ENCODE measurements at regions not wholly inside any gene's neighbourhood (a gene's known extent, or its start where the extent isn't known, plus 50 kb on each side); places are given as distances from the start of the nearest gene placed in this dataset.
A peak's percentile ranks its signal among the peaks of the same experiment; 100 is the strongest.

DNA sequence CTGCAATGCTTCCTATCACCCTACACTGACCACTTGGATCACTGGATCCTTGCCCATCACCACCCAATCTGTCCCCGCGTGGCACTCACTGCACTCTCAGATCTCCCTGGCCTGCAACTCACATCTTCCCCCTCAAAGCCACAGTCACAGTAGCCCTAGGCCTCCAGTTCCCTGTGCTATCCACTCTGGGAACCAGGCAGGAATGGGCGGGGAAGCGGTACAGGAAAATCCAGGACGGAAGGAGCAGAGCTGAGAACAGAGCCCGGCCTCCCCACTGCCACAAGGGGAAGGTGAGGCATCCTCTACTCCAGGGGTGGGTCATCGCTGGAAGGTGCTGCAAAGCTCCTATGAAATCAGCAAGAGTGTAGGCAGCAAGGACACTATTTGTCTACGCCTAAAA, 102.6 kb downstream of the ESM1 start:
- TF ChIP-seq CTCF (conservative IDR thresholded peaks at IDR 0.05; ENCODE audit: low read depth, low read length) (no peak), EZH2phosphoT487 (IDR thresholded peaks at IDR 0.05; ENCODE audit: borderline replicate concordance, low read length) (no peak)
- Histone ChIP-seq H3K9ac (ENCODE audit: low read length) (no peak overlapping the region), H3K4me1 (ENCODE audit: insufficient read depth, low read length) (peaks cover 6% of the 10 kb centered on the region), H3K9me2 (replicated peaks; ENCODE audit: low read length) (no peaks in the 10 kb centered on the region), H4K20me1 (ENCODE audit: low read length) (no peaks in the 10 kb centered on the region), H2AFZ (ENCODE audit: low read length) (no peak overlapping the region), H3K79me2 (ENCODE audit: low read length) (no peaks in the 10 kb centered on the region), H3K4me2 (ENCODE audit: low read length) (no peak overlapping the region), H3K27me3 (ENCODE audit: low read length) (no peaks in the 10 kb centered on the region), H3F3A (ENCODE audit: low read length, unreplicated experiment) (no peaks in the 10 kb centered on the region), H3K27ac (ENCODE audit: low read length) (no peak overlapping the region), H3K4me3 (ENCODE audit: low read length) (no peak overlapping the region), H3K36me3 (ENCODE audit: low read depth, low read length) (no peaks in the 10 kb centered on the region), H3K9me3 (ENCODE audit: low read length) (no peaks in the 10 kb centered on the region)
- ATAC-seq, result no peak
- intact Hi-C loops (cut with micrococcal nuclease), result no loop called here
- DNase-seq, result no peak
- ChIA-PET CTCF (no interaction called here), POLR2A (ENCODE audit: unreplicated experiment) (no interaction called here)
- BruUV-seq (replicated peaks), result no TSS peak

GRCh38 chr5:54882101-54882500, 103.3 kb downstream of the ESM1 start:
- H3K9me3 ChIP-seq (ENCODE audit: low read length), result no peaks in the 10 kb centered on the region
- no peaks in the 10 kb centered on the region for H3K79me2 ChIP-seq (ENCODE audit: low read length)
- no TSS peak for BruUV-seq (replicated peaks)
- DNase-seq (peak; percentile 35), ATAC-seq (no peak)
- H3K36me3 ChIP-seq (ENCODE audit: low read depth, low read length), result no peaks in the 10 kb centered on the region
- H3K9ac ChIP-seq (ENCODE audit: low read length), result no peak overlapping the region
- intact Hi-C loops (cut with micrococcal nuclease), result no loop called here
- POLR2A ChIA-PET (ENCODE audit: unreplicated experiment), result no interaction called here
- TF ChIP-seq CTCF (conservative IDR thresholded peaks at IDR 0.05; ENCODE audit: low read depth, low read length), result no peak
- no peak for TF ChIP-seq EZH2phosphoT487 (IDR thresholded peaks at IDR 0.05; ENCODE audit: borderline replicate concordance, low read length)
- TF ChIP-seq EZH2 (IDR thresholded peaks at IDR 0.05; ENCODE audit: low read length, unreplicated experiment), result no peak
- no peak overlapping the region for H3K4me2 ChIP-seq (ENCODE audit: low read length)
- no peaks in the 10 kb centered on the region for H3K9me2 ChIP-seq (replicated peaks; ENCODE audit: low read length)
- CTCF ChIA-PET, result no interaction called here
- H3K27ac ChIP-seq (ENCODE audit: low read length), result peak overlapping the region; percentile 67
- no peak overlapping the region for H2AFZ ChIP-seq (ENCODE audit: low read length)
- peaks cover 6% of the 10 kb centered on the region for H3K4me1 ChIP-seq (ENCODE audit: insufficient read depth, low read length)
- H4K20me1 ChIP-seq (ENCODE audit: low read length), result no peaks in the 10 kb centered on the region
- no peaks in the 10 kb centered on the region for H3F3A ChIP-seq (ENCODE audit: low read length, unreplicated experiment)
- no peaks in the 10 kb centered on the region for H3K27me3 ChIP-seq (ENCODE audit: low read length)
- H3K4me3 ChIP-seq (ENCODE audit: low read length), result no peak overlapping the region

- CTCF ChIA-PET, result no interaction called here
- peak; percentile 51 for ATAC-seq
- no TSS peak for BruUV-seq (replicated peaks)
Observed at GRCh38 chr5:54881286-54882005, 103.9 kb downstream of the ESM1 start.

More at GRCh38 chr5:54881286-54882005, 103.9 kb downstream of the ESM1 start:
- H3K4me3 ChIP-seq (ENCODE audit: low read length), result no peak overlapping the region
- H3K27me3 ChIP-seq (ENCODE audit: low read length), result no peaks in the 10 kb centered on the region
- TF ChIP-seq CTCF (conservative IDR thresholded peaks at IDR 0.05; ENCODE audit: low read depth, low read length), result no peak
- no peak for TF ChIP-seq EZH2 (IDR thresholded peaks at IDR 0.05; ENCODE audit: low read length, unreplicated experiment)
- no peak for TF ChIP-seq EZH2phosphoT487 (IDR thresholded peaks at IDR 0.05; ENCODE audit: borderline replicate concordance, low read length)
- H2AFZ ChIP-seq (ENCODE audit: low read length), result no peak overlapping the region
- peak overlapping the region; percentile 67 for H3K27ac ChIP-seq (ENCODE audit: low read length)
- no peak overlapping the region for H3K9ac ChIP-seq (ENCODE audit: low read length)
- no peaks in the 10 kb centered on the region for H3K36me3 ChIP-seq (ENCODE audit: low read depth, low read length)
- H3K4me2 ChIP-seq (ENCODE audit: low read length), result no peak overlapping the region
- peaks cover 6% of the 10 kb centered on the region for H3K4me1 ChIP-seq (ENCODE audit: insufficient read depth, low read length)
- POLR2A ChIA-PET (ENCODE audit: unreplicated experiment), result no interaction called here
- peak; percentile 43 for DNase-seq
- H3K9me3 ChIP-seq (ENCODE audit: low read length), result no peaks in the 10 kb centered on the region
- no peaks in the 10 kb centered on the region for H3K9me2 ChIP-seq (replicated peaks; ENCODE audit: low read length)
- no peaks in the 10 kb centered on the region for H3K79me2 ChIP-seq (ENCODE audit: low read length)
- H3F3A ChIP-seq (ENCODE audit: low read length, unreplicated experiment), result no peaks in the 10 kb centered on the region
- intact Hi-C loops (cut with micrococcal nuclease), result no loop called here
- H4K20me1 ChIP-seq (ENCODE audit: low read length), result no peaks in the 10 kb centered on the region
